HG03139 (cell line): ENCODE measurements at regions not wholly inside any gene's neighbourhood (a gene's known extent, or its start where the extent isn't known, plus 50 kb on each side); places are given as distances from the start of the nearest gene placed in this dataset.

Source experiments
- ATAC-seq: cut with Tn5 transposase; IDR thresholded peaks from one replicate; pipeline ENCODE4 v1.9.1; 2021; ENCODE audit not compliant: unreplicated experiment

- ATAC-seq, result no peak
Measured at GRCh38 chr11:119547511-119547910, 124.5 kb upstream of the THY1 start.

- ATAC-seq, result no peak
Measured at GRCh38 chr11:119545978-119546915, 123.3 kb upstream of the THY1 start.

- no peak for ATAC-seq
Measured at GRCh38 chr11:119540370-119541125, 117.6 kb upstream of the THY1 start.

- ATAC-seq, result no peak
Measured at GRCh38 chr11:119539583-119539982, 116.6 kb upstream of the THY1 start.

- no peak for ATAC-seq
Measured at GRCh38 chr11:119538753-119539152, 115.8 kb upstream of the THY1 start.

- ATAC-seq, result no peak
Measured at GRCh38 chr11:119537306-119538253, 114.6 kb upstream of the THY1 start.

- ATAC-seq, result no peak
Measured at GRCh38 chr11:119536801-119537200, 113.8 kb upstream of the THY1 start.

- peak; percentile 60 for ATAC-seq
Measured at GRCh38 chr11:119533921-119534736, 111.2 kb upstream of the THY1 start.

GRCh38 chr11:119533462-119533861, 110.5 kb upstream of the THY1 start:
- no peak for ATAC-seq

- no peak for ATAC-seq
Measured at GRCh38 chr11:119532551-119532950, 109.6 kb upstream of the THY1 start.

GRCh38 chr11:119531623-119532022, 108.7 kb upstream of the THY1 start:
- ATAC-seq, result no peak

- ATAC-seq, result no peak
Measured at GRCh38 chr11:119531056-119531455, 108.1 kb upstream of the THY1 start.

- ATAC-seq, result no peak
Measured at GRCh38 chr11:119530509-119530908, 107.5 kb upstream of the THY1 start.

- ATAC-seq, result no peak
Measured at GRCh38 chr11:119529936-119530335, 107.0 kb upstream of the THY1 start.

- no peak for ATAC-seq
Measured at GRCh38 chr11:119529063-119529845, 106.3 kb upstream of the THY1 start.

- no peak for ATAC-seq
Measured at GRCh38 chr11:119525867-119526196, 102.9 kb upstream of the THY1 start.

- no peak for ATAC-seq
Measured at GRCh38 chr11:119525180-119525866, 102.4 kb upstream of the THY1 start.

GRCh38 chr11:119523539-119524157, 100.7 kb upstream of the THY1 start:
- ATAC-seq, result no peak
